H9 (cell line): ENCODE measurements at regions not wholly inside any gene's neighbourhood (a gene's known extent, or its start where the extent isn't known, plus 50 kb on each side); places are given as distances from the start of the nearest gene placed in this dataset.
A peak's percentile ranks its signal among the peaks of the same experiment; 100 is the strongest.

Experiments
- DNase-seq: peaks from one replicate; pipeline ENCODE4 v3.0.0-alpha.2; 2017
- H2AFZ ChIP-seq: one replicate; pipeline ENCODE4 v1.6.1; 2013; ENCODE audit warnings: mild to moderate bottlenecking, low read length, control low read depth, moderate library complexity
- H2AK5ac ChIP-seq: 2 replicates; pipeline ENCODE4 v1.6.1; 2013; ENCODE audit warnings: low read length, control low read depth, mixed read lengths; ENCODE audit not compliant: insufficient read length
- H2BK120ac ChIP-seq: one replicate; pipeline ENCODE4 v1.6.1; 2013; ENCODE audit warnings: low read depth, mild to moderate bottlenecking, low read length, control low read depth, inconsistent platforms; ENCODE audit not compliant: poor library complexity, severe bottlenecking
- H2BK12ac ChIP-seq: 2 replicates; pipeline ENCODE4 v1.6.1; 2013; ENCODE audit warnings: low read length, control low read depth, mixed read lengths, low read depth; ENCODE audit not compliant: insufficient read length
- H2BK15ac ChIP-seq: 2 replicates; pipeline ENCODE4 v1.6.1; 2013; ENCODE audit warnings: low read depth, low read length, control low read depth
- H2BK20ac ChIP-seq: one replicate; pipeline ENCODE4 v1.6.1; 2013; ENCODE audit warnings: low read depth, mild to moderate bottlenecking, low read length, control low read depth, inconsistent platforms; ENCODE audit not compliant: poor library complexity, severe bottlenecking
- H2BK5ac ChIP-seq: 2 replicates; pipeline ENCODE4 v1.6.1; 2013; ENCODE audit warnings: low read length, control low read depth, mixed read lengths; ENCODE audit not compliant: insufficient read length
- H3K14ac ChIP-seq: 2 replicates; pipeline ENCODE4 v1.6.1; 2013; ENCODE audit warnings: low read length, control low read depth; ENCODE audit not compliant: insufficient read depth
- H3K18ac ChIP-seq: 2 replicates; pipeline ENCODE4 v1.6.1; 2013; ENCODE audit warnings: low read depth, mild to moderate bottlenecking, mixed read lengths, low read length, control low read depth; ENCODE audit not compliant: insufficient read length
- H3K23ac ChIP-seq: 2 replicates; pipeline ENCODE4 v1.6.1; 2013; ENCODE audit warnings: low read length, control low read depth, mixed read lengths, low read depth; ENCODE audit not compliant: insufficient read length
- H3K23me2 ChIP-seq: 2 replicates; pipeline ENCODE4 v1.6.1; 2013; ENCODE audit warnings: low read depth, mild to moderate bottlenecking, mixed read lengths, low read length, control low read depth; ENCODE audit not compliant: insufficient read length, poor library complexity, severe bottlenecking
- H3K27ac ChIP-seq: 2 replicates; pipeline ENCODE4 v1.5.1; 2013; ENCODE audit warnings: low read length, control low read depth, mixed read lengths, low read depth; ENCODE audit not compliant: insufficient read length
- H3K27me3 ChIP-seq: 2 replicates; pipeline ENCODE4 v1.6.1; 2013; ENCODE audit warnings: low read length, control low read depth, inconsistent platforms; ENCODE audit not compliant: insufficient read depth
- H3K4ac ChIP-seq: 2 replicates; pipeline ENCODE4 v1.6.1; 2013; ENCODE audit warnings: low read depth, mild to moderate bottlenecking, control low read depth, inconsistent platforms, low read length, moderate library complexity
- H3K4me1 ChIP-seq: 2 replicates; pipeline ENCODE4 v1.6.1; 2013; ENCODE audit warnings: low read length, control low read depth, inconsistent platforms; ENCODE audit not compliant: insufficient read depth
- H3K4me2 ChIP-seq: 2 replicates; pipeline ENCODE4 v1.6.1; 2013; ENCODE audit warnings: low read length, control low read depth, mixed read lengths; ENCODE audit not compliant: insufficient read length, insufficient read depth
- H3K56ac ChIP-seq: 2 replicates; pipeline ENCODE4 v1.6.1; 2013; ENCODE audit warnings: low read depth, mild to moderate bottlenecking, mixed read lengths, low read length, control low read depth; ENCODE audit not compliant: insufficient read length
- H3K79me1 ChIP-seq: 2 replicates; pipeline ENCODE4 v1.6.1; 2013; ENCODE audit warnings: low read depth, mild to moderate bottlenecking, moderate library complexity, low read length, control low read depth, inconsistent platforms; ENCODE audit not compliant: insufficient read depth, poor library complexity, severe bottlenecking
- H3K79me2 ChIP-seq: 2 replicates; pipeline ENCODE4 v1.6.1; 2013; ENCODE audit warnings: low read length, control low read depth, inconsistent platforms; ENCODE audit not compliant: insufficient read depth
- H3K9ac ChIP-seq: 2 replicates; pipeline ENCODE4 v1.6.1; 2013; ENCODE audit warnings: low read length, control low read depth, mixed read lengths; ENCODE audit not compliant: insufficient read length; ENCODE audit errors: extremely low read depth
- H3K9me3 ChIP-seq: one replicate; pipeline ENCODE4 v1.6.1; 2013; ENCODE audit warnings: low read depth, low read length, inconsistent platforms; ENCODE audit not compliant: control insufficient read depth
- H3T11ph ChIP-seq: one replicate; pipeline ENCODE4 v1.6.1; 2013; ENCODE audit warnings: mild to moderate bottlenecking, low read length, control low read depth, inconsistent platforms
- H4K20me1 ChIP-seq: one replicate; pipeline ENCODE4 v1.6.1; 2013; ENCODE audit not compliant: control insufficient read depth, insufficient read length, insufficient read depth
- H4K5ac ChIP-seq: 2 replicates; pipeline ENCODE4 v1.6.1; 2013; ENCODE audit warnings: low read depth, mild to moderate bottlenecking, mixed read lengths, low read length, control low read depth; ENCODE audit not compliant: insufficient read length
- H4K8ac ChIP-seq: replicated peaks from 2 replicates; pipeline ENCODE4 v1.6.1; 2013; ENCODE audit warnings: low read length, control low read depth, mixed read lengths, low read depth; ENCODE audit not compliant: insufficient read length
- H4K91ac ChIP-seq: 2 replicates; pipeline ENCODE4 v1.6.1; 2013; ENCODE audit warnings: low read depth, mild to moderate bottlenecking, moderate library complexity, mixed read lengths, low read length, control low read depth; ENCODE audit not compliant: insufficient read length
- H3K27ac Mint-ChIP-seq, 3 experiments: 2 replicates in 2 of 3; 3 replicates in 1 of 3; pipeline ENCODE4 v1.8.0; 2020 to 2021; ENCODE audit warnings: mixed read lengths in 3 of 3, mild to moderate bottlenecking in 1 of 3, moderate library complexity in 1 of 3
- H3K27me3 Mint-ChIP-seq: 2 replicates; pipeline ENCODE4 v1.8.0; 2021; ENCODE audit warnings: low read depth, mild to moderate bottlenecking, moderate library complexity, mixed read lengths
- H3K36me3 Mint-ChIP-seq, 3 experiments: 2 replicates in 2 of 3; 3 replicates in 1 of 3; pipeline ENCODE4 v1.8.0; 2020 to 2021; ENCODE audit warnings: low read depth in 3 of 3, mixed read lengths in 3 of 3; ENCODE audit not compliant: insufficient read depth in 1 of 3
- H3K4me1 Mint-ChIP-seq, 2 experiments: 2 replicates each; pipeline ENCODE4 v1.8.0; 2020; ENCODE audit warnings: mixed read lengths in 2 of 2
- H3K4me3 Mint-ChIP-seq, 2 experiments: 2 replicates in 1 of 2; 3 replicates in 1 of 2; pipeline ENCODE4 v1.8.0; 2020 to 2021; ENCODE audit warnings: mild to moderate bottlenecking in 2 of 2, mixed read lengths in 2 of 2, moderate library complexity in 1 of 2
- H3K9me3 Mint-ChIP-seq, 2 experiments: 2 replicates in 1 of 2; 3 replicates in 1 of 2; pipeline ENCODE4 v1.8.0; 2020; ENCODE audit warnings: mild to moderate bottlenecking in 2 of 2, mixed read lengths in 2 of 2, moderate library complexity in 1 of 2
- CTCF ChIP-seq: fragments of 200-600 bp; sonication (generic); conservative IDR thresholded peaks from 3 replicates; pipeline ENCODE4 v1.8.0; 2021; ENCODE audit warnings: antibody characterized with exemption, mild to moderate bottlenecking
- WGBS: extraction: QIAGEN DNeasy Blood & Tissue Kit; methylation state at CpG from one replicate; pipeline ENCODE4 v1.1.7; 2013; ENCODE audit warnings: missing lambda C conversion rate, low lambda C conversion rate, mixed read lengths; ENCODE audit not compliant: insufficient read length; ENCODE audit errors: extremely low coverage; 5-methylcytosine and 5-hydroxymethylcytosine counted together

DNA sequence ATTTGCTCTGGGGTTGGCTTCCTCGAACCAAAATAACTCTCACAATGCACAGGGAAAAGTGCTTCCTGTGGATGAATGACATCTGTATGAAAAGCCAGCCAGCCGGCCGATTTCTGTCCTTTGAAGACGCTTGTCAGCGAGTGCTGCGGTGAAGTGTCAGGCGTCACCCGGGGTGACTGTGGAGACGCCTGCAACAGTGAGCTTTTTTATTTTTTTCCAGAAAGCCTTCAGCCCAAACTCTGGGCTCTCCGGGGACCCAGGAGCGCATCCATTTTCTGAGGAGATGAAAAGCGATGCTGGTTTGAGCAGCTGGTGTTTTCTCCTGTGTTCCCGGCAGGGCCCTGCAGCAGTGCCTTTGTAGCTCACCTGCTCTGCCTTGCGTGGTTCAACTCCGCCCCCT, 147.9 kb upstream of the MYL2 start:
- Histone ChIP-seq H4K8ac (no peak overlapping the region), H3K23me2 (no peaks in the 10 kb centered on the region), H2BK120ac (no peak overlapping the region), H3K18ac (no peak overlapping the region), H4K5ac (no peak overlapping the region), H3T11ph (no peak overlapping the region), H3K56ac (no peak overlapping the region), H4K91ac (no peak overlapping the region), H2BK15ac (no peak overlapping the region), H2BK20ac (no peak overlapping the region), H3K9me3 (no peaks in the 10 kb centered on the region), H3K79me1 (peaks cover 6% of the 10 kb centered on the region), H3K27ac (no peak overlapping the region), H3K4me2 (no peak overlapping the region), H2BK12ac (no peak overlapping the region), H3K79me2 (no peaks in the 10 kb centered on the region; the same call in 1 of the 2 replicates), H3K4me1 (no peaks in the 10 kb centered on the region), H2AK5ac (no peak overlapping the region), H2AFZ (no peak overlapping the region), H3K14ac (no peak overlapping the region), H3K9ac (no peak overlapping the region), H3K23ac (no peak overlapping the region), H4K20me1 (no peaks in the 10 kb centered on the region), H3K27me3 (no peaks in the 10 kb centered on the region; the same call in 1 of the 2 replicates), H3K4ac (no peak overlapping the region), H2BK5ac (no peak overlapping the region)
- Mint-ChIP-seq H3K27ac (peak overlapping the region in 1 of 3 experiments; percentile 27; a peak in 1 of 7 replicates), H3K36me3 (no peaks in the 10 kb centered on the region; a peak in 2 of 7 replicates), H3K9me3 (no peaks in the 10 kb centered on the region), H3K4me1 (peaks cover 24 to 44% of the 10 kb centered on the region in 2 experiments), H3K27me3 (no peaks in the 10 kb centered on the region; the same call in 1 of the 2 replicates), H3K4me3 (no peak overlapping the region)
- WGBS = no CpG with 5 or more reads among the region's 15 CpGs
- TF ChIP-seq CTCF = no peak
- no peak for DNase-seq
